Mesodermal cell (in vitro differentiated cells): ENCODE measurements at regions not wholly inside any gene's neighbourhood (a gene's known extent, or its start where the extent isn't known, plus 50 kb on each side); places are given as distances from the start of the nearest gene placed in this dataset.
"Not testable (repeated sequence)": the region's sequence is repeated elsewhere in the genome, so short reads cannot be mapped to it uniquely, and the experiment has no call there.

Experiments used
- H3K27ac ChIP-seq: 2 replicates; pipeline ENCODE4 v1.7.0; 2013; ENCODE audit warnings: mild to moderate bottlenecking, low read depth, low read length, moderate library complexity; ENCODE audit not compliant: severe bottlenecking
- H3K36me3 ChIP-seq: 2 replicates; pipeline ENCODE4 v1.7.1; 2013; ENCODE audit warnings: mild to moderate bottlenecking, low read length, moderate library complexity; ENCODE audit not compliant: control insufficient read depth, insufficient read depth
- H3K4me1 ChIP-seq: one replicate; pipeline ENCODE4 v1.7.1; 2013; ENCODE audit warnings: mild to moderate bottlenecking, low read length; ENCODE audit not compliant: insufficient read depth, control insufficient read depth, poor library complexity, severe bottlenecking
- H3K4me3 ChIP-seq: 2 replicates; pipeline ENCODE4 v1.7.0; 2013; ENCODE audit warnings: low read length, control low read depth, mild to moderate bottlenecking; ENCODE audit not compliant: insufficient read depth, poor library complexity, severe bottlenecking; ENCODE audit errors: extremely low read depth
- H3K9me3 ChIP-seq: 2 replicates; pipeline ENCODE4 v1.7.1; 2013; ENCODE audit warnings: mild to moderate bottlenecking, low read length, moderate library complexity; ENCODE audit not compliant: control insufficient read depth
- WGBS, 2 experiments: methylation state at CpG; one replicate each; pipeline ENCODE4 v1.1.5; 2013; ENCODE audit warnings: missing lambda C conversion rate in 2 of 2; ENCODE audit not compliant: insufficient coverage in 2 of 2; 5-methylcytosine and 5-hydroxymethylcytosine counted together

GRCh38 chr22:23436354-23437106 is 143.6 kb downstream of the IGLL1 start:
- H3K27ac ChIP-seq, H3K4me1 ChIP-seq, H3K4me3 ChIP-seq, H3K36me3 ChIP-seq, H3K9me3 ChIP-seq: not testable (repeated sequence)
- WGBS, 2 experiments = 93 to 98% methylated on average over 8 to 18 of the region's 23 CpGs

DNA sequence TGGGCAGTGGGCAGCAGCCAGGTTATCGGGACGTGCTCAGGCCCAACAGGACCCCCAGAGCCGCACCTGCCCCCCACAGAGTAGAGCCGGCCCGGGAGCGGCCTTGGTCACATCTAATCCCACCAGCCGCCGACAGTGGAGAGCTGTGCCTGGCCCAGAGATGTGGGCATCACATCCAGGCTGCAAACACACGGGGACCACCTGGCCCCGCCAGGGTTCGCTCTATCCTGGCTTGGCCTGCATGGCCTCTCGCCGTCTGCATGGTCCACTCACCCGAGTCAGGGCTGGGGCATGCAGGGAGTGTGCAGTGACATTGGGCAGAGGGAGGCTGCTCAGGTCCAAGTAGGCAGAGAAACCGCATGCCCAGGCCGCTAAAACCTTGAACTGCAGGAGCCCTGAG is 144.9 kb downstream of the IGLL1 start:
- H3K36me3 ChIP-seq, H3K4me3 ChIP-seq, H3K4me1 ChIP-seq, H3K27ac ChIP-seq, H3K9me3 ChIP-seq: not testable (repeated sequence)
- 94 to 100% methylated on average over 6 to 9 of the region's 16 CpGs for WGBS, 2 experiments

DNA sequence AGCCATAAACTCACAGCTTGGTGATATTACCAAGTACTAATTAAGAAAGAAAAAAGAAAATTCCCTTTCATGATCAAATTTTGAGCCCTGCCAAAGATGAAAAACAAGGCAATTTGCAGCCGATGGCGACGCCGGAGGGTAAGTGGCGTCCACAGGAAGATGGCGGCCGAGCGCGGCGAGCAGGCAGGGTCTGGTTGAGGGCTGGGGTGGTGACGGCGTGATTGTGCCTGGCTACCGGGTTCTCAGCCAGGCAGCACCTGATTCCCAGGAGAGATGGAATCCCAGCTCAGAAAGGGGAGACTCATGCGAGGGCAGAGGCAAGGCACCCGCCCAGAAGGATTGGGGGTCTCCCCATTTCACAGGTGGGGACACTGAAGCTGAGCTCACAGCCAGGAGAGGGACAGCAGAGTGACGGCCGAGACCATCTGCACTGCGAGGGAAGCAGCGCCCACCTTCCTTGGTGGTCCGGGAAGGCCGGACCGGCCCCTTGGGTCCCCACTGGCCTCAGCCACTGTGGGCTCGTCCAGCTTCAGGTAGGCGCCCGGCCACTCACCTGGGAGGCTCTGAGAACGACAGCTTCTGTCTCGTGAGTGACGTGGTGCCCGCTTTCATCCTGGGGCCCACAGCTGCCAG is 145.8 kb downstream of the IGLL1 start:
- not testable (repeated sequence) for H3K9me3 ChIP-seq, H3K27ac ChIP-seq, H3K4me1 ChIP-seq, H3K36me3 ChIP-seq, H3K4me3 ChIP-seq
- 94 to 97% methylated on average over 18 to 21 of the region's 29 CpGs for WGBS, 2 experiments

GRCh38 chr22:23433127-23434005 is 146.7 kb downstream of the IGLL1 start:
- H3K9me3 ChIP-seq, H3K27ac ChIP-seq, H3K4me3 ChIP-seq, H3K4me1 ChIP-seq, H3K36me3 ChIP-seq: not testable (repeated sequence)
- 60 to 61% methylated on average over 18 to 23 of the region's 35 CpGs for WGBS, 2 experiments

GRCh38 chr22:23432719-23433118 is 147.4 kb downstream of the IGLL1 start:
- 90 to 93% methylated on average over 8 to 10 of the region's 10 CpGs for WGBS, 2 experiments
- H3K36me3 ChIP-seq, H3K4me1 ChIP-seq, H3K9me3 ChIP-seq, H3K4me3 ChIP-seq, H3K27ac ChIP-seq: not testable (repeated sequence)

- H3K9me3 ChIP-seq = peaks cover 9% of the 10 kb centered on the region
- no peak overlapping the region for H3K4me3 ChIP-seq
- 71 to 76% methylated on average over 18 of the region's 20 CpGs for WGBS, 2 experiments
- no peaks in the 10 kb centered on the region for H3K4me1 ChIP-seq
- H3K36me3 ChIP-seq = no peaks in the 10 kb centered on the region
- peak overlapping the region; percentile 0 for H3K27ac ChIP-seq
Measured at GRCh38 chr22:23431337-23432072, 148.6 kb downstream of the IGLL1 start.

DNA sequence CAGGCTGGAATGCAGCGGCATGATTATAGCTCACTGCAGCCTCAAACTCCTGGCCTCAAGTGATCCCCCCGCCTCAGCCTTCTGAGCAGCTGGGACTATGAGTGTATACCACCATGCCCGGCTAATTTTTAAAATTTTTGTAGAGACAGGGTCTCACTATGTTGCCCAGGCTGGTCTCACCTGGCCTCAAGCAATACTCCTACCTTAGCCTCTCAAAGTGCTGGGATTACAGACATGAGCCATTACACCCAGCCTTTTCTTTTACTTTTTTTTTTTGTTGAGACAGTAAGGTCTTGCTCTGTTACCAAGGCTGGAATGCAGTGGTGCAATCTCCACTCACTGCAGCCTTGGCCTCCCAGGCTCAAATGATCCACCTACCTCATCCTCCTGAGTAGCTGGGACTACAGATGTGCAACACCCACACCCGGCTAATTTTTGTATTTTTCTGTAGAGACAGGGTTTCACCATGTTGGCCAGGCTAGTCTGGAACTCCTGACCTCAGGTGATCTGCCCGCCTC is 155.5 kb downstream of the IGLL1 start:
- 92 to 93% methylated on average over 5 of the region's 5 CpGs for WGBS, 2 experiments
- H3K9me3 ChIP-seq = not testable (repeated sequence)

DNA sequence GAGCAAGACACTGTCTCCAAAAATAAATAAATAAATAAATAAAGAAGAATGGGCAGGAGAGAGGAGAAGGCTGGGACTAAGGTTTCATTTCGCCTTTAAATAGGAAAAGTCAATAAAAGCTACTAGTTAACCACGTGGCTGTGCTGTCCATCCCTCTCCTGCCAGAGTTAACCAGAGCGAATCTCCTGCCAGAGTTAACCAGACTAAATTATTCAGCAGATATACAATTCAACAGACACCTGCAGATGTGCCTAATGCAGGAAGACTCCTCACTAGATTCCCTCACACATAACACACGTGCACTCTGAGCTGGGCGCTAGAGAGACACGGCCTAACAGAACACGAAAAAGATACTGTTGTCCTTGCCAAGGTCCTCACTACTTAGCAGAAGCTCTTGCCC is 156.1 kb downstream of the IGLL1 start:
- H3K4me1 ChIP-seq = no peaks in the 10 kb centered on the region
- no peaks in the 10 kb centered on the region for H3K36me3 ChIP-seq
- peaks cover 4% of the 10 kb centered on the region for H3K9me3 ChIP-seq
- no peak overlapping the region for H3K4me3 ChIP-seq
- 100% methylated on average over 3 of the region's 7 CpGs for WGBS, 2 experiments
- no peak overlapping the region for H3K27ac ChIP-seq

More for the DNA sequence above, 155.5 kb downstream of the IGLL1 start:
- H3K27ac ChIP-seq, H3K4me3 ChIP-seq, H3K4me1 ChIP-seq, H3K36me3 ChIP-seq: not testable (repeated sequence)

GRCh38 chr22:23422281-23422680 is 157.8 kb downstream of the IGLL1 start:
- H3K36me3 ChIP-seq = not testable (repeated sequence)

GRCh38 chr22:23421300-23421699 is 158.8 kb downstream of the IGLL1 start:
- not testable (repeated sequence) for H3K4me1 ChIP-seq, H3K4me3 ChIP-seq, H3K27ac ChIP-seq, H3K36me3 ChIP-seq, H3K9me3 ChIP-seq
- 82 to 86% methylated on average over 4 to 5 of the region's 6 CpGs for WGBS, 2 experiments

More at GRCh38 chr22:23422281-23422680, 157.8 kb downstream of the IGLL1 start:
- H3K27ac ChIP-seq, H3K4me3 ChIP-seq, H3K4me1 ChIP-seq, H3K9me3 ChIP-seq: not testable (repeated sequence)
- 83 to 100% methylated on average over 1 to 2 of the region's 4 CpGs for WGBS, 2 experiments
